NCI-H128 (cell line): ENCODE measurements at regions not wholly inside any gene's neighbourhood (a gene's known extent, or its start where the extent isn't known, plus 50 kb on each side); places are given as distances from the start of the nearest gene placed in this dataset.

Experiments used
- DNase-seq: peaks from one replicate; lab custom pipeline; 2025; ENCODE audit not compliant: unreplicated experiment; lab: John Stamatoyannopoulos, UW

DNA sequence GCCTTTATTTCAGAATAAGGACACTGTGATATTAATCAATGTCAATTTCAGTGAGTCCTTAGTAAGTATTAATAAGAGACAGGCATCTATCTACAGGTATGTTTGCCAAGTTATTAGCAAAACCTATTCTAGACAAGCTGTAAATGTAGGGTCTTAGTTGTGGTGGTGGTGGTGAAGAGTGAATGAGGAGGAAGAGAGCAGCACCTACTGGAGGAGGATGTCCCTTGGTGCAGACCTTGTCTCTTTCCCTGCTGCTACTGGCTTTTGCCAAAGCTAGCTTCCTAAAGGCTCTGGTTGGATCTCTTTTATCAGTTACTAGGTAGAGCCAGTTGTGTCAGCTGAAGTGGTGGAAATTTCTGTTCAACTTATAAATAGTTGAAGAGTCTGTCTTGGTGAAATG lies 304.8 kb upstream of the ATP2B1 start:
- DNase-seq: no peak

DNA sequence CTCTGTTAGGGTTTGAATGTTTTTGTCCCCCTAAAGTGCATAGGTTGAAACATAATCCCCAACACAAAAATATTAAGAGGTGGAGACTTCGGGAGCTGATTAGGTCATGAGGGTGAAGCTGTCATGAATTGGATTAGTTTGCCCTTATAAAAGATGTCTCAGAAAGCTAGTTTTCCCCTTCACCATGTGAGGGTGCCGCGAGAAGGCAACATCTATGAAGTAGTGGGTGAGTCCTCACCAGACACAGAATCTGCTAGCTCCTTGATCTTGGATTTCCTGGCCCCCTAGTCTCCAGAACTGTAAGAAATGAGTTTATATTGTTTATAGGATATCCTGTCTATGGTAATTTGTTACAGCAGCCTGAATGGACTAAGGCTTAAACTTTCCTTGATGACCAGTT lies 301.5 kb upstream of the ATP2B1 start:
- DNase-seq: no peak

DNA sequence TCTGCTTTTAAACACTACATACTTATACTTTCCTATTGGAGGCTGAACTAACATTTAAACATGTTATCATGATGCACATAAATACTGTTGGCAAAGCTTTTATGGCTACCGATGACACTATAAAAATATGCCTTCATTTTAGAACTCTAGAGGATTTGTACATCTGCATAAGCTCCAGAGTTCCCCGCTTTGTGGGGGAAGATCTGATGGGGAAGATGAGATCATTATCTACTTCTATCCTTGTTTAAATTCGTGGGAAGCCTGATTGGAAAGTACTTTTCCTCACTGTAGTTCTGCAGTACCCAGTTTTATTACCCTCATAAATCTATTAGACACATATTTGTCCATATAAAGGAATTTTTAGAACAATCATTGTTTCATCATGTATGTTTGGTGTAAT lies 299.6 kb upstream of the ATP2B1 start:
- no peak for DNase-seq

DNA sequence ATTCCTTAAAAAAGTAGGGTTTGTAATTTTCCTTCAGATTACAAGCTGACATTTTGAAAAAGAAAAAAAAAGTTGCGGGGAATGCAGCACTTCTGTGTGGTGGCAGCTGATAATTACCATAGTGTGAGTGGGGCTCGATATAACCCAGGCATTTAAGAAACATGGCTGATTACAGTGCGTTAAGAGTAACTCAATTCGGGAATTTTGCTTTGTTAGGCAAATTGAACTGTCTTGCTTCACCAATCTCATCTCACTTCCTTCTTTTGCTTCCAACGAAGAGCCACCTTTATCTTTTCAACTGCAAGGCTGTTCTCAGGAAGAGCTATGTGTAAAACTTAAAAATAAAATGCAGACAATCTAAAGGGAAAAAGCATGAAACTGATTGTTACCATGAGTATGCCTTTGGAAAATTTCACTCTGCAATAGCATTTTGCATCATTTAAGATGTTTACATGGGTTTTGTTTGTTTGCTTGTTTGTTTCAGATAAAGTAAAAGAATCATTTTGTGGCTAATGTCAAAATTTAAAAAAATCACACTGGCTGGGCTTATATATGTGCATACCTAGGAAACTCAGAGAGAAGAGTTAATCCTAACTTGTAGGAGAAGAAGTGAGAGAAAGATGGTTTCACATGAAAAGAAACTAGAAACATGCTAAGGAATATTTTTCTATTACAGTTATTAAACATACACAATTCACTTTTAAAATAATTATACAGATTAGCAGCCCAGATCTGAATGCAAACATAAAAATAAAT lies 295.9 kb upstream of the ATP2B1 start:
- no peak for DNase-seq

DNA sequence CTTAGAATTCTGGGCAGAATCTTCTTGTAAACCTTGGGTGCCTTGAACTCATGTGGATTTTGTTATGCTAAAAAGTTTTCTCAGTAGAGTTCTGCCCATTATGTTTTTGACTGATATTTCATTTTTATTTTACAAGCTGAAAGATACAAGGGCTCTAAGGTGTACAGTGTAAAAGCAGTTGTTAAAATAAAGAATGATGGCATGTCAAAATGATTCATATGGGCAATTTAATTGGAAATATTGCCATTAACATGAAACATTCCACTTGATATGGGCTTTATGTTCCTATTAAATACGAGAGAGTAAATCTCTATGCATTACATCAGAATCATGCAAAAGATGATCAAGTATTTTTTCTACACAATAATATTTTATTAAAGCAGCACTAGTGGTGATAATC lies 295.1 kb upstream of the ATP2B1 start:
- no peak for DNase-seq

DNA sequence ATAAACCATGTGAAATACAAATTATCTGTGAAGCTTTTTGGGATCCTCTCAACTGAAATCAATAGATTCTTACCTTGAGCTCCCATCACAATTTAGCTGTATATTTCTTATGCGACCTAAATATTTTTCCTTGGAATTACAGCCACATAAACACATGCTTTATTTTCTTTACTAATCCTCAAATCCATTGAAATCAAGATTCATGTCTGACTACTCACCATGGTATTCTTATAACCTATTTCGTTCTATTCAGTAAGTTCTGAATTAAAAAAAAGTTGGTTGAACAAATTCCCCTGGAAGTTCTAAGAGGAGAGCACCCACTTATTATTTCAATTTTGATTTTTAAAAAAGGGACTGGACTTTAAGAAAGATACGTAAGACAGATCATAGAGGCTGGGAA lies 292.1 kb upstream of the ATP2B1 start:
- no peak for DNase-seq

DNA sequence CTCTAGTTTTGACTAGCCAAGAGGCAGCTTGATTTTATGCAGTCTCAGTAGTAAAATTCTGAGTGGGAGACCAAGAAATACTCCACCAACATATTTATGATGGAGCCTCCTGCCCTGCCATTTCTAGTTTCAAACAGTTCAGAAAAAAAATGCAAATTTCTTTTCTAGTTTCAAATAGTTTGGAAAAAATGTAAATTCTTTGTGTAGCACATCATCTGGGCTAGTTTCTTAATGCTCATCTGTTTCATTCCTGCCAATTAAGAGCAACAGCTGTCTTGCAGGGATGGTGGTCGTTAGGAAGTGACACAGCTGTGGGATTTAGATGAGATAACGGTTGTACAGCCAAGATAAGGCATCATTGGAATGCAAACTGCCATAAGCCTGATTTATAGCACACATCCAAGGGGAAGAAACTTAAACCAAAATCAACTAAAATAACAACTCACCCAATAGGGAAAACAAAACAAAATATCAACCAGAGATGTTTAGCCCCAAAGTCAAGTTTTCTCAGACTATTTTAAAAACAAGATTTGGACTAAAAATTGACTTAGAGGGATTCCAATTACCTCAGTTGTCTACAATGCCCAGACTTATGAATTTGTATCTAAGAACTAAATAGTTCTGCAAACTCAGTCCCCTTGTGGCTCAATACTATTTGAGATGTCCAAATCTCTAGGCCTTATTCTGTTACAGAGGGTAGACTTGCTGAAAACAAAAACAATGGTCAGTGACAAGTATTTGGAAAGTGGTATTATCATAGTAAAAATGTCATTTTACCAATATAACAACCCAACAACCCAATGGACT lies 291.3 kb upstream of the ATP2B1 start:
- DNase-seq: no peak

DNA sequence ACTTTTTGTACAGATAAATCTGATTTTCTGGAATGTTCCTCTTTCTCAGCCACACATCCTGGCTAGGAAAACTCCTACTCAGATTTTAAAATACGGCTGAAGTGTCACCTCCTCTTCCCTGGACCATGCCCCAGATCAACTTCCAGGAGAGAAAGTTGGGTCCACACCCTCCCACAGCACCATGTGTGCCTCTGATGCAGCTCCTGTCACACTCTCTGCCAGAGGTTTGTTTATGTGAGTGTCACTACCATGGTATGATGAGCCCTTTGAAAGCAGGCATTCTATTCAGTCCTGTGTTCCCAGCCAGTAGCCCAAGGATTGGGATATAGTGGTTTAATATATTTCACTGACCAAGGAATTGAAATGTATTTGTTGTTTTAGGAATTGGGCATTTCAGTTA lies 287.2 kb upstream of the ATP2B1 start:
- DNase-seq: no peak

DNA sequence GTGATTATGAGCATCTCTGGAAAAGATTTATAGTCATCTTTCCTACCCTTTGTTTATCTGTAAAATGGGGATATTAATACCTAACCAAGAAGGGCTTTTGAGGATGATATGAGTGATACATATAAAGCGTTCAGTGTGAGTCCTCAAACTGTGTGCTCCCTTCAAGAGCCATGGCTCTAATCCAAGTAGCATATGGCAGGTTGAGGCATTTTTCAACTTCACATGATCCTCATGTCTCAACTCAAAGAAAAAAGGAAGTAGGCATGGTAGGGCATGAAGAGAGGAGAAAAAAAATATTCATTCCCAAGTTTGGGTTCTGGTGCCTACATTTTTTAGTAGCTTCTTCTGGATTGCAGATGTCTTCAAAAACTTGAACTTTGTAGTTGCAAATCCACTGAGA lies 286.3 kb upstream of the ATP2B1 start:
- DNase-seq: no peak

DNA sequence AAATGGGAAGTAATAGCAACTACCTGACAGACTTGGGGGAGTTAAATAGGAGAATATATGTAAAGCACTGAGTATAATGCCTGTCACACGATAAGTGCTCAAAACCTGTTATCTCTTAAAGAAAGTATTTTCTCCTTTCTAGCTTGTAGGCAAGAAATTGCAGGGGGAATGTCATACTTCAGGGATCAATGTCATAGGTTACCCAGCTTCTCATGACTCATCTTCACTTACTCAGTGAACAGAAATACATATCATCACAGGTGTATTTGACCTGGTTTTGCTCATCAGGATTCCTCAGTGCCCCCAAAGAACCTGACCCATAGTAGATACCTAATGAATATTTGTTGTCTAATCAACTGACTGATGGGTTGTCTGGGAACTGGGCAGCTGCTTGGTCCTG lies 285.0 kb upstream of the ATP2B1 start:
- DNase-seq: no peak

DNA sequence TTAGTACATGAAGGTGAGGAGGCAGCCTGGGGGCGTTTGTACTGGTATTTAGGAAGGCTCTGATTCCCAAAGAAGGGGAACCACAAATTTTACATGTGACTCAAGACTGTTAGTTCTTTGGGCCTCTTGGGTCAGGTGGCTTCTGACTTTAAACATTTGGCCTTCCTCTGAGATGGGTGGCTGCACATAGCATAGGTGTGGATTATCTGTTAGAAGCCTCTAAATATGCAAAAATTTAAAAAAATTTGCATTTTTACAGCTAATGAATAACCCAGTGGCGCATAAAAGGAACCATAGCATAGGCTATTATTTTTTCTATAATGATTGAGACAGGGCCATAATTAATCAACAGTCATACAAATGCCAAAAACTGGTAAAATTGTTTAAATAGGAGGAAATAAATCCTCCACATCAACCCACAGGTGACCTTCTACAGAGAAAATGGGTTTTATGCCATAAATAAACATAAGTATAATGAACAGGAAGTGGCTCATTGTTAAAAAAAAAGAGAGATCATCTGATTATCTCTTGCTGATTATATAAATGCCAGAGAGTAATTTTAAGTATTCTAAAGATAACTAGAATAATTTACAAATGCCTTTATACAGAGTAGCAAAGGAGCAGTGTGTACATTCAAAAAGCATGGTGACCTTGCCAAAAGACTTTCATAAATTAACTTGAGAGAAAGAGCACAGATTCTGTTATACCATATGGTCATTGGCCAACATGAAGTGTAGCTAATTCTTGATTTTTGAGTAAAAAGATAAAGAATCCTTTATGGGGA lies 284.2 kb upstream of the ATP2B1 start:
- no peak for DNase-seq

DNA sequence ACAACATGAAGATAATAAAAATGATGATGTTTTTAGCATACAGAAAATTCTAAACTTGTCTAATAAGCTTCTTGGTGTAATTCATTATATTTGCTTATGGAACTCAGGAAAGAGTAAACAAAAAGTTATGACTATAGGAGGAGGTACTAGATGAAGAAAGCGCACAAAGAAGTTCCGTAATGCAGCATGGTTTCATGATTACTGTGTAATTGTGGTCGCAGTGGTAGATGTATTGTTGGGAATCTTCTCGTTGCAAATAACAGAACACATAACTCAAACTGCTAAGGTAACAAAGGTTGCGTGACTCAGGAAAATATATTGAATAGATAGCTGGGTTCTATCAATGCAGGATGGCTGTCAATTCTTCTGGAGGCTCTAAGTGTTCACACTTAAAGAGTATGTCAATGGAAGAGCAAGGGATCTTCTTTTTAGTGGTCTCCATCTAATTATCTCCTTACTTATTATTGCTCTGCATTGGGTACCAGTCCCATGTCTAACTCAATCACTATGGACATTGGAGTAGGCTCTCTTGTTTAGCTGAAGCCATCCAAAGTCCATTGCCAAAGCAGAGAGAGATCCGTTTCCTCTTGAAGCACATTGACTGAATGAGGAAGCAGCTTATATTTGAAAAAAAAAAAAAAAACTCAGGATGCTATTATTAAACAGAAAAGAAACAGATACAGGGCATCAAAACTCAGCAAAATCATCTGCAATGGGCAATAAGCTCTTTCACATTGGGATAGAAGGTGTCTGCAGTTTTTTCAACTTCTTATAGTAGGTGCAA lies 283.4 kb upstream of the ATP2B1 start:
- DNase-seq: no peak

DNA sequence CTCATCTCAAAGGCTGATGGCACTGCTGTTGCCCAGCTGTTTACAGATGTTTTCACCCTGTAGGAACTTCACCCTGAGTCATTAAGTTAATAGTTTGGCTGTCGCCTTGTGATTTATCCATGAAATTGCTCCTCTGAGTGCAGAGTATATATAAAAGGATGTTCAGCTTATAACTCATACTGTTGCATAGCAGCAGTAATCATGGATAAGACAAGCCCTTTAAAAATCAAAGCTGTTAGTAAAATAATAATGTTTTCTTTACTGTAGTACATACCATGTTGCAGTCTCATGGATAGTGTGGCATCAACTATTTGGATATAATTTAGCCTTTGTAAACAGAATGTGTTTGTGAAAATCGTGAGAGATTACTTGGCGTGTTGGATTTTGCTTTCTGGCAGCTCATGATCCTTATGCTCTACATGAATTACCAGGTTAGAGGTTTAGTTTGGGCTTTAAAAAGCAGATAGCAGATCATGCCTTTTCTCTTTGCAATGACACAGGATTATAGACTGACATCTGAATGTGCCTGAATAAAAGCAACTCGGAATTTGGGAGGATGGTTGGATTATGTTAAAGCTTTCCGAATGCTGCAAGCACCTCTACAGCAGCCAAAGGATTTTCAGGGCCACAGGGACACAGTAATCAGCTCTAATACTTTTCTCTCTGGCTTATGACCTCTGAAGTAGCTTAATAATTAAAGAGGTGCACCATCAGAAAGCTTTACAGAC lies 279.7 kb upstream of the ATP2B1 start:
- DNase-seq: no peak

DNA sequence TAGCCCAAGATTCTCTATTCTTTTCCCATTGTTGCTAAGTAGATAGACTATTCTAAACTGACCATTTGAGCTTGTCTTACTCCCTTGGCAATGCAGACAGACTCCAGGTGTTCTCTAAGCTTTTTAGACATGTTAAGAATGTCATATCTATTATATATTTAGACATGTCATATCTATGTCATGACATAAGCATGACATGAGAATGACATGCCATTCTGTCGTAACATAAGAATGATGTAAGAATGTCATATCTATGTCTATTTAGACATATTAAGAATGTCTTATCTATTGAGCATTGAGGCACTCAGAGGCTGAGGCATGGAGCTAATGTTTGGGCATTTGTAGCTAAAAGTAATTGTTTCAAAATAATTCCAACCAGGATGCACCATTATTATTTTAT lies 277.3 kb upstream of the ATP2B1 start:
- DNase-seq: no peak

DNA sequence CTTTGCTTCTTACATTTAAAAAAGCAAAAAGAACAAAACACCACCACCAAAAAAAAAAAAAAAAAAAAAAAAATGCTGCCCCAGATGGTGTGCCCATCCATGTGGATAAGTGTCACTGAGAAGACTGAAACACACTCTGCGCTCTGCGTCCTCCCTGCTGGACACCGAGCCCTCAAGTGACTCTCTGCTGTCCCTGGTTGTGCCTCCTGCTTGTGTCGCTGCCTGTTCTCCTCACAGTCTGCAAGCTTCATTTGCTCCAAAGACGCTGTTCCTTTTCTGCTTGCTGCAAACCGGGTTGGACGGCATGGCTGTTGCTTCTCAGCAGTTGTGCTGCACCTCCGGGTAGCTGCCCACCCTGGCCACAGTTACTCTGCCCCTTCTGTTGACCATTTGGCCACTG lies 276.2 kb upstream of the ATP2B1 start:
- no peak for DNase-seq

DNA sequence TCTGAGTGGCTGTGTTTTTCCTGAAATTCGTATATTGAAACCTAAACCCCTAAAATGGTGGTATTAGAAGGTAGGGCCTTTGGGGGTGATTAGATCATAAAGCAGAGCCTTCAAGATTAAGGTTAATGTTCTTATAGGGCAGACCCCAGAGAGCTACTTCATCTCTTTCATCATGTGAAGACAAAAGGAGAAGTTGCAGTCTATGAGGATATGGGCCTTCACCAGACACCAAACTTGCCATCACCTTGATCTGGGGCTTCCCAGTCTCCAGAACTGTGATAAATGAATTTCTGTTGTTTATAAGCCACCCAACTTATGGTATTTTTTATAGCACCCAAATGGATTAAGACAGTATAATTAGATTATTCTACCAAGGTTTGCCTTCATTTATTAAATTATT lies 275.0 kb upstream of the ATP2B1 start:
- no peak for DNase-seq

DNA sequence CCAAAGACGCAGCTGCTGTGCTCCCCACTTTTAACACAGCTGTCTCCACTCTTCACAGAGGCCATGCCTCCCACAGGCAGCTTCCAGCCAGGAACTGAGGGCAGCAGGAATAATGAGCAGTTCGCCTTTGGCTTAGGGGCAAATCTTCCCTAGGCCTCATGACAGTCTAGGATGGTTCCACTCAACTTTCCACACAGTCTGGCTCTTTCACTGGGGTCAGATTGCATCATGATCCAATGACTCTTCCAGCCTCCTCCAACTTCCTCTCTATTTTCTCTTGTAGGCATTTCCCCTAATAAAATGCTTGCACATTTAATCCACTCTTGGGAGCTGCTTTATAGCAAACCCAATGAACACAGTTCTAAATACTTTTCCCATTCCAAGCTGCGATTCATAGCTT lies 271.6 kb upstream of the ATP2B1 start:
- DNase-seq: no peak

DNA sequence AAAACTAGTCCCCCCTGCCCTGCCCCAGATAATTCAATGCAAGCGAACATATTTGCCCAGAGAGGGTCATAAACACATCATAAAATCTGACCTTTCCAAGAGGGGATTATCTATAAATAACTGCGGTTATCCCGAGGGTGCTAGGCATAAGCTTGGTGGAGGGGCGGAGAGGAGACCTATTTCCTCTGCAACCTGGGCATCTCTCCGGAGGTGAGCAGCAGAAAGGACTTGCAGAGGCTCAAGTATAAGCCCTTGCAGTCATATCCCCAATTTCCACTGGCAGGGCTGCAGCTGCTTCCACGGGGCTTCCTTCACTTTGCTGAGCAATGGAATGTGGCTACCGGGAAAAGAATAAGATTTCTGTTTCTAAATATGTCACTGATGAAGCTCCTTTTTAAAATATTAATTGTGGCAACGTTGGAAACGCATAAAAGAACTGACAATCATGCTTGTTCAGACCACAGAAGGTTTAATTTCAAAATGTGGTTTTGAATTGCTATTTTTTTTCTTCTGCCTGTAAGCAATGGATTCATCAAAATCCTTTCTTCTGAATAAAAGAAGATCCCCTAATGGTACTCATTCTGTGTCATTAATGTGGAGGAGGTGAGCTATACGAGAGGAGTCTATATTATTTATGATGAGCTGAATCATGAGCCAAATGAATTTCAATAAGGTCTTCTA lies 268.9 kb upstream of the ATP2B1 start:
- DNase-seq: no peak

DNA sequence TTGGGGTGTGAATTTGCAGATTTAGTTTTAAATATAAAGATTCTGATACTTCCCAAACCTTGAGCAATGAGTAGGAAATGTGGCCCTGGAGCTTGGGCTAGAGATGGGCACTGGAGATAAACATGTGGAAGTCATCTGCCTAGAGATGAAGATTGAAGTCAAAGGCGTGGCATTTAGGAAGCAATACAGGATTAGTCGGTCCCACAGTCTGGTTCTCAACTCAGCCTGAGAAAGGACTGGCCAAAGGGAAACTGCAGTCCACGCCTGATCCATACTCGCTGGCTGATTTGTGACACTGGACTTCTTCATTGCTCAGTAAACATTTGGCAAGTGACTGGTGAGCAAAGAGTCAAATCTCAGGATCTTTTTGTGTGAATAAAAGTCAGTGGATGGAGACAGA lies 268.2 kb upstream of the ATP2B1 start:
- no peak for DNase-seq

DNA sequence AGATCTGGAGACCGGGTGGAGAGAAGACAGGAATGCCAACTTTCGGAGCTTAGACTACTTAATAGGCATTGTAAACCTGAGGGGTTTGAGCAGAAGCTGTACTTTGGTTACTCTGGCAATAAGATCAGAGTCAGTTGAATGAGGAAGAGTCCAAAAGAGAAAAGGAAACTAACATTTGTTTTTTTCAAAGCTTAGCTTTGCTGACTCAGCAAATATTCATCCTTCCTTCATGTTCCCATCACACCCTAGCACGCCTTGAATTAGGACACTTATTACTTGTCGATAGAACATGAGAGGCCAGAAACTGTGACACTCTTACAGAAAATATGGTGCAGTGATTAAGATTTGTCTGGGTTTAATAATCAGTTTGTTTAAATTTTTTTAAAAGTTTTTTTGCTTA lies 266.9 kb upstream of the ATP2B1 start:
- DNase-seq: no peak
